Astrocyte of the spinal cord (primary cell): ENCODE measurements at regions not wholly inside any gene's neighbourhood (a gene's known extent, or its start where the extent isn't known, plus 50 kb on each side); places are given as distances from the start of the nearest gene placed in this dataset.
"Not testable (repeated sequence)": the region's sequence is repeated elsewhere in the genome, so short reads cannot be mapped to it uniquely, and the experiment has no call there.

Experiments used
- DNase-seq: peaks from one replicate; pipeline ENCODE4 v3.0.0; 2011; ENCODE audit warnings: low read depth, low spot score
- H3K4me3 ChIP-seq: 2 replicates; pipeline ENCODE4 v1.5.1; 2011; ENCODE audit warnings: low read depth, mild to moderate bottlenecking, low read length, moderate library complexity
- in situ Hi-C: cut with HindIII; loops from 2 replicates; pipeline ENCODE4 v1.10.0; 2017; ENCODE audit warnings: low sequenced_read_pairs
- TF ChIP-seq, protein P1 (sequence below): IDR thresholded peaks from 2 replicates; pipeline ENCODE4 v1.5.1; 2012; ENCODE audit warnings: low read depth, mild to moderate bottlenecking, low read length, inconsistent platforms

DNA sequence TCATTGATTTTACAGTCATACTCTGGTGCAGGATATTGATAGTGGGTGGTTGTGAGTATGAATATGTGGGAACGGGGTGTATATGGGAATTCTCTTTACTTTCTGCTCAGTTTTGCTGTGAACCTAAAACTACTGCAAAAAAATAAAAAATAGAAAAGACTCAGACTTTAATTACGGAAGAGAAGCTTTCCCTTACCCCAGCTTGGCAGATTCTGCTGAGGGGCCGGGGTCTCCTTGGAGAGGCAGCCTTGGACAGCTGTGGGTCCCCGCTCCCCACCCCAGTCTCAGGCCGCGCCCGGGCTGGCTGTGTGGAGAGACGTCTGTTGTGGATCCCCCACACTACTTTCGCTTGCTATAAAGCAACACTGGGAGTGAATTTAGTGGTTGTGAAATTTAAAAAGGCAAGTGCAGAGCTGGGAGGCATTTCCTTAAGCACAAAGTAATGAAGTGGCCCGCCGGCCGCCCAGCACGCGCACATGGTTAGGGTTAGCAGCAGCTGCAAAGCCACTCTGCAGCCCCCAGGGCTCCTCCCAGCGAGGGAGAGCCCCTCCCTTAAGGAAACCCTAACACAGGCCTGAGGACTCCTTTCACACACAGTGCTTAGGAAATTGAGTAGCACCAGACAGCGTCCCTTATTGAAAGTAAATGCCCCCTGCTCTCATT lies 102.4 kb downstream of the DDX1 start:
- in situ Hi-C loops, result no loop called here

DNA sequence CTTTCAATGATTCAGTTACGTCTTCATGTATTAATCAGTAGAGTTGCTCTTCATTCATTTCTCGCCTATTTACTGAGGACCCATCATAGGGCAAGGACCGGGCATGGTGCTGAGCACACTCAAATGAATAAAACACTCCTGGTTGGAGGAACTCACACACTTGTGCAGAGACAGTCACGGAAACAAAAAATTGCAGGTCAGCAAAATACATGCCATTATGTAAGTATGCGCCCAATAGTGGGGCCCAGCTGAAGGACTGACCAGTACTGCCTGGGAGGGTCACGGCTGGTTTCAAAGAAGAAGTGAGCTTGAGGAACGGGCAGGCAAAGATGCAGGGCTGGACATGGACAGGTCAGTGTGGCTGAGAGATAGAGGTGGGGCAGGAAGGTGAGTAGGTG lies 102.9 kb downstream of the DDX1 start:
- DNase-seq, result no peak
- H3K4me3 ChIP-seq, result no peak overlapping the region
- TF ChIP-seq, protein P1, sequence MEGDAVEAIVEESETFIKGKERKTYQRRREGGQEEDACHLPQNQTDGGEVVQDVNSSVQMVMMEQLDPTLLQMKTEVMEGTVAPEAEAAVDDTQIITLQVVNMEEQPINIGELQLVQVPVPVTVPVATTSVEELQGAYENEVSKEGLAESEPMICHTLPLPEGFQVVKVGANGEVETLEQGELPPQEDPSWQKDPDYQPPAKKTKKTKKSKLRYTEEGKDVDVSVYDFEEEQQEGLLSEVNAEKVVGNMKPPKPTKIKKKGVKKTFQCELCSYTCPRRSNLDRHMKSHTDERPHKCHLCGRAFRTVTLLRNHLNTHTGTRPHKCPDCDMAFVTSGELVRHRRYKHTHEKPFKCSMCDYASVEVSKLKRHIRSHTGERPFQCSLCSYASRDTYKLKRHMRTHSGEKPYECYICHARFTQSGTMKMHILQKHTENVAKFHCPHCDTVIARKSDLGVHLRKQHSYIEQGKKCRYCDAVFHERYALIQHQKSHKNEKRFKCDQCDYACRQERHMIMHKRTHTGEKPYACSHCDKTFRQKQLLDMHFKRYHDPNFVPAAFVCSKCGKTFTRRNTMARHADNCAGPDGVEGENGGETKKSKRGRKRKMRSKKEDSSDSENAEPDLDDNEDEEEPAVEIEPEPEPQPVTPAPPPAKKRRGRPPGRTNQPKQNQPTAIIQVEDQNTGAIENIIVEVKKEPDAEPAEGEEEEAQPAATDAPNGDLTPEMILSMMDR, result no peak
- in situ Hi-C loops, result no loop called here

More for the DNA sequence above, 102.4 kb downstream of the DDX1 start:
- TF ChIP-seq, protein P1, result no peak
- DNase-seq, result no peak
- no peak overlapping the region for H3K4me3 ChIP-seq

GRCh38 chr2:15695582-15696330 lies 104.1 kb downstream of the DDX1 start:
- in situ Hi-C loops, result no loop called here
- DNase-seq, result no peak
- TF ChIP-seq, protein P1, result no peak
- no peak overlapping the region for H3K4me3 ChIP-seq

DNA sequence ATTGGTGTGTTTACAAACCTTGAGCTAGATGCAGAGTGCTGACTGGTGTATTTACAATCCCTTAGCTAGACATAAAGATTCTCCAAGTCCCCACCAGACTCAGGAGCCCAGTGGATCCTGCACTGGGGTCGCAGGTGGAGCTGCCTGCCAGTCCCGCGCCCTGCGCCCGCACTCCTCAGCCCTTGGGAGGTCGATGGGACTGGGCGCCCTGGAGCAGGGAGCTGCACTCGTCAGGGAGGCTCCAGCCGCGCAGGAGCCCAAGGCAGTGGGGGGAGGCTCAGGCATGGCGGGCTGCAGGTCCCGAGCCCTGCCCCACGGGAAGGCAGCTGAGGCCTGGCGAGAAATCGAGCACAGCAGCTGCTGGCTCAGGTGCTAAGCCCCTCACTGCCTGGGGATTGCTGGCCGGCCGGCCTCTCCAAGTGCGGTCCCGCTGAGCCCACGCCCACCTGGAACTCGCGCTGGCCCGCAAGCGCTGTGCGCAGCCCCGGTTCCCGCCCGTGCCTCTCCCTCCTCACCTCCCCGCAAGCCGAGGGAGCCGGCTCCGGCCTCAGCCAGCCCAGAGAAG lies 105.0 kb downstream of the DDX1 start:
- in situ Hi-C loops, DNase-seq: not testable (repeated sequence)

GRCh38 chr2:15700131-15700530 lies 108.5 kb downstream of the DDX1 start:
- TF ChIP-seq, protein P1, result no peak
- in situ Hi-C loops, result no loop called here
- H3K4me3 ChIP-seq, result no peak overlapping the region
- DNase-seq, result no peak

More for the DNA sequence above, 105.0 kb downstream of the DDX1 start:
- H3K4me3 ChIP-seq, result not testable (repeated sequence)

GRCh38 chr2:15700599-15701340 lies 109.1 kb downstream of the DDX1 start:
- TF ChIP-seq, protein P1, result no peak
- H3K4me3 ChIP-seq, result no peak overlapping the region
- DNase-seq, result no peak
- in situ Hi-C loops, result no loop called here
